ENCODE measurements at regions not wholly inside any gene's neighbourhood (a gene's known extent, or its start where the extent isn't known, plus 50 kb on each side); places are given as distances from the start of the nearest gene placed in this dataset.
"Not testable (repeated sequence)": the region's sequence is repeated elsewhere in the genome, so short reads cannot be mapped to it uniquely, and the experiment has no call there.

DNA sequence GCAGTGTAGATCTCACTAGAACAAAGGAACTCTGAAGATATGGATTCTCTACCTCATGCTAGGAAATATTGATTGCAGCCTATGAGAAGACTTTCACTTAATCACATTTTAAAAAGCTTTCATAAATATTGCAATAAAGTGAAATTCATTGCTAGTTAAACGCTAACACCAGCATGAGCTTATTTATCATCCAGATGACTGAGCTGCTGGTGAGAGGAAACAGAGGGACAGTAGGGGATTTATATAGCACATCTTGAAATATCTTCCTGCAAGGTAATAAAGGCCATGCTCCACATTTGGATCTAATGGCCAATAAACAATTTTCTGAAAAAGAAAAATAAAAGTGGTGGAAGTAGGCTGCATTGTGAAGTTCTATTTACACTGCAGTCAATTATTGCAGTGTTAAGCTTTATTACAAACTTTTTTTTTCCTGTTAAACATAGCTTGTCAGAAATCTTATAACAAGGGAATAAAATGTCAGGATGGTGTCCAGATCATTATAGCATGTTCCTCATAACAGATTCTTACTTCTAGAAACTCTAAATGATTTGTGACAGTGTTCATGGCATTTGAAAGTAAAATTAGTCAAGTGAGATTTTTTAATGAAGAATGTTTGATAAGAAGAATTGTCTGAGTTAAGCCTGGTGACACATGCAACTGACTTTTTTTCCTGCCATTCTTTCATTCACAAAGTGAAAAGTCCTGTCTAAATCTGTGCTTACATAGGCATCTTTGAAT, 342.6 kb downstream of the DMAC1 start:
- DNase-seq, result no peak

DNA sequence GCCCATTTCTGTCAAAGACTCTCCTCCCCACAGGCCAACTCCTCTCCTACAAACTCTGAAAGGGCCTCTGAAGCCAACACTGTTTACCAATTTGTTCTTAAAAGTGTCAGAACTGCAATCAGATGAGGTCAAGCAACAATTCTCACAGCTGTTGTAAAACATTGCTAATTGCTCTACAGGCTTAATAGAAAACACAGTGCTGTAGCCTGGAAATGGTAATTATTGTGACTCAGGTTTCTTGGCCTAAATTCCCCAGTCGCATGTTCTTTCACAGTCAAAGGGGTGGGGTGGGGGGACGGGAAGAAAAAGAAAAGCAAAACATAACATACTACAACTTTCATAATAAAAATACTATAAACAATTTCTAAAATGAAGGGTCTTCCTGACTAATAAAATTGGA, 343.2 kb downstream of the DMAC1 start:
- no peak for DNase-seq

DNA sequence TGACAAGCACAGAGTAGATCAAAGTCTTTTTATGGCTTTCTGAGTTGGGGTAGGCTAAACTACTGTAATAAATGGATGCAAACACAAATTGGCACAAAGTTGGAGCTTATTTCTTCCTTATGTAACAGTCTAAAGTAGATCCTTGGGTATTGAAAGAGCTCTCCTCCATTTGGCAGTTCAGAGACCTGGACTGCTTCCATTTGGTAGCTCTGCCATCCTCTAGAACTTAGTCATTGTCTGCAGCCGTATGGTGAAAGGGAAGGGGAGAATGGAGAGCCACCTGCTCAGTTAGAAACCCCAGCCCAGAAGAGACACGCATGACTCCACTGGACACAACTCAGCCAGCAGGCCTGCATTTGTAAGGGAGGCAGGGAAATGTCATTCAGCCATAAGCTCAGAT, 345.0 kb downstream of the DMAC1 start:
- DNase-seq, result no peak

DNA sequence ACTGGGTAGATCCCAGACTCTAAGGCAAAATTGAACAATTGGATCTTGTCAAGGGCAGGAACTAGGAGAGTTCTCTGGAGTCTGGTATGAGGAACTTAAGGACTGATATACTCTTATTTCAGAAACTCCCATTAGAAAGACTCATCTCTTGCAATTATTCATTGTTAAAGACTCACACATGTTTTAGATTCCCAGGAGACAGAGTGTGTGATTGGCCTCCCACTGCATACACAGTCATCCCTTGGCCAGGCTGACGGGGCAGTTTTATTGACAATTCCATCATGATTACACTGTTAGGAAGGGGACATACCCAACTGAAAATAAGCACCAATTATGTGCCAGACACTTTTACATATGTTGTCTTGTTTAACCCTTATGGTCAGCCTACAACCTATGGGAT, 347.2 kb downstream of the DMAC1 start:
- DNase-seq, result no peak

DNA sequence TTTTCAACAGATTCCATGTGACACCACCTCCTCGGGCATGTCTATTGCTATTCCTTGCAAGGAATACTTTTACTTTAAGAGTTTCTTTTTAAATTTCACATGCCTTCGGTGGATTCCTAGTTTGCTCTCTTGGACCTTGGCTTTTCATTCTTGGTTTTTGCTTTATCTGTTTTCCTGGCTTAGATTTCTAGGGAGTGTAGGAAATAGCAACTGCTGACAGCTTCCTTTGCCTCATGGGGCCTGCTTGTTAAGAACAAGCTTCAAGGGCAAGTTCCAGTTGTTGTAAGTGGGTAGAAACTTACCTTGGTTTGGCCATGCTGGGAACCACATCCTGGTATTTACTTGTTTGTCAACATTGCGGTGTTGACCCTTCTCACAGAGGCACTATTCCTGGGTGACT, 348.5 kb downstream of the DMAC1 start:
- no peak for DNase-seq

DNA sequence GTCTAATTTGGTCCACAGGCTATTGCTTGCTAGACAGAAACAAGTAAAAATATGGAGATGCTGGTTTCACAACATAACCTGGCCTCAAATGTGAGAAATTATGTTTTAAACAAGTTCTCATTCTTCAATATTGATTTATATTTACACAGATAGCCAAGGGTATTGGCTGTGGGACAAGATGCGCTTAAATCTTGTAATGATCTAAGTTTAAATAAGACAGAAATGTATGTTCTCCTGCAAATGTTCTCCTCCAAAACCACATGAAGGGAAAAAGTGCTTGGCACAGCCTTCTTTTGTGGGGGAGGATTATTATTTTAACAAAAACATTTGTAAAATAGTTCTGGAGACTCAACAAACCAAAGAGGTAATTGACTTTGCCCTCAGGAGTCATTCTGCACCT, 356.0 kb downstream of the DMAC1 start:
- no peak for DNase-seq

DNA sequence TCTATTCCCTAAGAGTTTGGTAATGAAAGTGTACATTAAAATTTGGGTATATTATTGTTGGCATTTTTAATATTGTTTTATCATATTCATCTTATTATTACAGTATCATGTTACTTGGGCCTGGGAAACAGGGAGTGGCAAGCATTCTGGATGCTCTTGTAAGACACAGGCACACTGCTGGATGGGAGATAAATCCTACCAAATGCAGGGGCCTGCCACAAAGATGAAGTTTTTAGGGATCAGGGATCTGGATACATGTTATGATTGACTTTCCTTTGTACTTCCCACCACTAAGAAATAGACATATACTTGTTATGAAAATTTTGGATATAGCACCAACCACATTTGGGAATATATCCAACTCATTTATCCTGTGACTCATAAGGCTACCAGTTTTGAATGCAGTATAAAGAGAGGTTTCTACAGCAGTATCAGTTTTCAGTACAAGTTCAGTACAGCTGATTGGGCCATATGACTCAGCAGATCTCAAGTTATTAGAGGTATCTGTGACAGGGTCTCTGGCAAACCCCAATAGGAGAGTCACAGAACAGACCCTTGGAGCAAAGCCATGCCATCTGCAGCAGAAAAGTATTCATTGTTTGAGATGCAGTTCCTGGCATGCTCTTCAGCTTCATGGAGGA, 360.1 kb downstream of the DMAC1 start:
- no peak for DNase-seq

DNA sequence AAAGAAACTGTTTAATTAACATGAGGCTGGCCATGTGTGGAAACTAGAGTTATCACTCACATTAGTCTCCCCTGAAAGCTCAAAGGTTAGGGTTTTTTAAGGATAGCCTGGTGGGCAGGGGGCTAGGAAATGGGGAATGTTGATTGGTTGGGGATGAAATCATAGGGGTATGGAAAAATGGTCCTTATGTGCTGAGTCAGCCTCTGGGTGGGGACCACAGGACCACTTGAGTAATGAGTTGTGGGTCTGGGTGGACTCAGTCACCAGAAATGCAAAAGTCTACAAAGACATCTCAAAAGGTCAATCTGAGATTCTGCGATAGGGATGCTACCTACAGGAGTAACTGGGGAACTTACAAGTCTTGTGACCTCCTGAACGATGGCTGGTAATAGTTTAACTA, 362.8 kb downstream of the DMAC1 start:
- DNase-seq, result no peak

DNA sequence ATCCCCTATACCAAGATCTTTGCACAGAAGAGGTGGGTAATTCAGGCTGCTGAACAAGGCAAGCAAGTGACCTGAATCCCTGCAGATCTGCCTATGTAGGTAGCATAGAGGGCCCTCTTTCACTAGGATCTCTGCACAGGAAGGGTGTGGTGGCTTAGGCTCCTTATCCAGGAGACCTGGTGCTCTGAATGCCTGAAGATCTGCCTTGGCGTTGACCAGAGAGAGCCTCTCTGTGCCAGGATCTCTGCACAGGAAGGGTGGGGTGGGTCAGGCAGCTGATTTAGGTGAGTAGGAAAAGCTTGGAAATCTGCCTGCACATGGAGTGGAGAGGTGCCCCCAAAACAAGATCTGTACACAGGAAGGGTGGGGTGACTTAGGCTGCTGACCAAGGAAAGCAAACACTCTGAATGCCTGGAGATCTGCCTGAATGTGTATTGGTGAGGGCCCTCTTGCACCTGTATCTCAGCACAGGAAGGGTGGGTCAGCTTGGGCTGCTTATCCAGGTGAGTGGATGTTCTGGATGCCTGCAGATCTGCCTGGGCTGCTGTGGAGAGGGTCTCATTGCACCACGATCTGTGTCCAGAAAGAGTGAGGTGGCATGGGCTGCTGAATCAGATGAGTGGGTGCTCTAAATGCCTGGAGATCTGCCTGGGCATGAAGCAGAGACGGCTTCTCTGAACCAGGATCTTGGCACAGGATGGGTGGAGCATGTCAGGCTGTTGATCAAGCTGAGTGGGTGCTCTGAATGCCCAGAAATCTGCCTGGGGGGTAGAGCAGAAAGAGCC, 365.9 kb downstream of the DMAC1 start:
- DNase-seq, result no peak

DNA sequence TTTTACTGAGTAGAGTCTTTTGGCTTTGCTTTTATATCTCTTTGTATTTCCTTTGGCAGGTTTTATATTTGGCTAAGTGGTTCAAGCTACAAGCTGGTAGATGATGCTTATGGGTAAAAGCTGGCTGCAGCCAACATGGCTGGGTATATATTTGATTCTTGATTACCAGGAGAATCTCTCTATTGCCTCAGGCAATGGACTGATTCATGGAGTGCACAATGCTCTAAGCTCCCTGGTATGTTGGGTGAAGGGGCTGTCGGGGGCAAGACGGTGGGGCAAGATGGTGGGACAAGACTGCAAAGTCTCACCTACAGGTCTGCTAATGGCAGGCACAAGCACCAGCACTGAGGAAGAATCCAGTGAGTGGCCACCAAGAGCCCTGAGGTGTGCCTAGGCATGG, 366.6 kb downstream of the DMAC1 start:
- no peak for DNase-seq

DNA sequence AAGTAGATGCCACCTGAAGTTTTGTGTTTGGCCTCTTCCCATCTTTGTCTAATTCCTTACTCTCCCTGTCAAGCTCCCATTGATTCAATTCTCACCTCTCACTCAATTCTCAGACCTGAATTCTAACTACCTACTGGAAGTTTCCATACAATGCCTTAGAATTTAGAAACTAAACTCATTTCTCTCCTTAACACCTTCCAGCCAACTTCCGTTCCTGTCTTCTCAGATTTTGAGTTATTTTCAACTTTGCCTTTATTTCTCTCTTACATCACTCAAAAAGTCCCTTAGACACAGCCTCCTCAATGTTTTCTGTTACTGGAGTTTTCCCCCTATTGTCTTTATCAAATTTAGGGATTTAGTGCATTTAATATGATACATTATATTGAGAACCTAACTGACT, 382.2 kb downstream of the DMAC1 start:
- DNase-seq, result not testable (repeated sequence)

DNA sequence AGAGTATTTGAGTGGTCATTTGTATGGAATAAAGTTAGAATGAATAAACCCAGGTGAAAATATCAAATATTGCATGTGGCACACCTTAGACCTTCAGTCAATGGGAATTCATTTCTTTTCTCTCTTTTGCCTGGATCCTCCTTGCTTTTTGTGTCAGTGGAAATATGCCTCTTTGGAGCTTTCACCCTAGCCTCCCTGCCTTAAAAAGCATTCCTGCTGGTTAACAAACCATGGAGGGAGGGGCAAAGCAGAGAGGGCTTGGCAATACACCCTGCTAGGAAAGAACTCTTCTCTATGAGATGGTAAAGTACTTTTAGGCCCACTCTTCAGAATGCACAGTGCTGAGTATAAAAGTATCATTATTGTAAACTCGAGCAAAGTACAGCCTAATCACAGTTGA, 383.7 kb downstream of the DMAC1 start:
- no peak for DNase-seq

DNA sequence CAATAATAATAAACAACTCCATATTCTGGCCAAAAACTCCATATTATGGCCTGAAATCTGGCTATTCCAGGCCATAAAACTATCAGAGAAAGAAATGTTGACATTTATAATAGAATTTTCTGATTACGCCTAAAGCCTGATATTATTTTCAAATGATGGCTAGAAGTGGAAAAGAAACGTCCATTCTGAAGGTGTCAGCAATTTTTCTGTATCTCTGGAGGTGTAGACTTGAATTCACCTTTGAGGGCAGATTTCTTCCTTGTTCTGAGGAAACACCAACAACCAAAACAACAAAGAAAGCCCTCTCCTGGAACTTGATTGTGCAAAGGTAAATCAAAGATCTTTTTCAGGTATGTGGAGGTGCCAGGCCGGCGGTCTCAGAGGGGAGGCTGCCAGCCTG, 390.7 kb downstream of the DMAC1 start:
- DNase-seq, result no peak

DNA sequence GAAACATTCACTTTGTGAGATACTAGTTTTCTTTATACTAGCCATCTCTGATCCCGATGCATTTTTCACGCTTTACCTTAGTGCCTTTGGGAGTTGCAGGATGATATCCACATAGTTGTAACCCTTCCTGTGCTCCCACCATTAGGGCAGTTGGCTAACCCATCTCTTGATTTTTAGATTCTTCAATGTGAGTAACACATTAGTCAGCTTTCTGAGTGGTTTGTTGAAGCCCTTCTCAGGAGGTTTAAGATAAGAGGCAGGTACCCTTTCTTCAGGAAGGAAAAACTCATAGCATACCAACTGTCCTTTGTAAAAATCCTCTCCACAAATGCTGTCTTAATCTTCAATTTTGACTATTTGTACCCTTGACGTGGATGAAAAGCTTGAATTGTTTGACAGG, 392.3 kb downstream of the DMAC1 start:
- DNase-seq, result no peak

DNA sequence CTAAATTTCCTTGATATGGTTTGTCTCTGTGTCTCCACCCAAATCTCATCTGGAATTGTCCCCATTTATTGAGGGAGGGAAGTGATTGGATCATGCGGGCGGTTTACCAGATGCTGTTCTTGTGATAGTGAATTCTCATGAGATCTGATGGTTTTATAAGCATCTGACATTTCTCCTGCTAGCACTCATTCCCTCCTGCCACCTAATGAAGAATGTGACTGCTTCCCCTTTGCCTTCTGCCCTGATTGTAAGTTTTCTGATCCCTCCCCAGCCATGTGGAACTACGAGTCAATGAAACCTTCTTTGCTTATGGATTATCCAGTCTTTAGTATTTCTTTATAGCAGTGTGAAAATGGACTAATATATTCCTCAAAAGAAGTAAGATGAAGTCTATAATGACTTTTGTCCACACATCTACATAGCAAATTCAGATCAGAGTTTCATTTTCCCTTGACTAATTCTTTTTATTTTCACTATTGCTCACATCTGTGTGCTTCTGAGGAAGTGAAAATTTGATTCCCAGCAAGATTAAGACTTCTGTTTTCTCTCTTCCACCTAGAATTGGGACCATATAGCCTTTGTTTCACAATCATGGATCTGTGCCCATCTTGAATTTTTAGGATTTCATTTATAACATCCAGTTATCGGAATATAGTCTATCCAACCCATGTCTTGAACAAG, 393.5 kb downstream of the DMAC1 start:
- peak; percentile 67 for DNase-seq

DNA sequence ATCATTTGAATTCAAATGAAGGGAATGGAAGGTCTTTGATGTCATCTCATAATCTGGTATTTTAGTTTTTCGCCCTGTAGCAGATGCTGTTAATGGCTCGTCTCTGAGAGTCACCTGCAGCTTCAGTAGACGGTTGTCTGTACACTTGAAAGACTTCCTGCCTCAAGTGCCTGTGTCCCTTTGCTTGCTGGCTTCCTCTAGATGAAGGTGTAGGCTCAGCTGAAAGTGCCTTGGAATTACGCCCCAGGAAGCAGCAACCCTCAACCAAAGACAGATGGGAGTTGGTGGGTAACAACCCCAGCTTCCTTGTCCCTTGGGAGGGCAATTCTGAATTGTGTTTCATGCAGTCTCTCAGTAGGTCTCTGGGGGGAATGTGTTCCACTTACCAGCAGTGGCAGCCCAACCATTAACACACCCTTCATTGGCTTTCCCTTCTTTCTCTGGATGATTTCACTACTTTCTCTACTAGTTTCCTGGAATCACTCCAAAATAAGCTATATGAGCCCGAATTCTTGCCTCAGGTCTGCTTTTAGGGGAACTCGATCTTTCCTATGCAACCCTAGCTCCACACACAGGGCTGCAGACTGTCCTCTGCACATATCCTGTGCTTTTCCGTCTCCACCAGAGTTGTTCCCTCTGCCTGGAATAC, 395.6 kb downstream of the DMAC1 start:
- DNase-seq, result no peak

DNA sequence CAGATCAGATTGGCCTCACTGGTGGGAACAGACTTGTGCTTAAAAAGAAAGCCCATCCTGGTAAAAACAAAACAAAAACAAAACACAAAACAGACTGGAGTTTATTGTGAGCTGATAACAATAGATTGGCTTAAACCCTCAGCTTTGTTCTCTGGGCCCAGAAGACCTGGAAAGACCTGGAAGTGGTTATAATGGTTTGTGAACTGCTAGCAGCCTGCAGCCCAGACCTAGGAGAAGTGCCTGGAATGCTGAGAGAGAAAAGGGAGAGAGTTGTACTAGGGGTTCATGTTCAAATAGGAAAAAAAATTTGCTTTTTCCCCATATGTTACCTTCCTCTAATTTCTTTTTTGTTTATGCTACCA, 396.6 kb downstream of the DMAC1 start:
- DNase-seq, result no peak

DNA sequence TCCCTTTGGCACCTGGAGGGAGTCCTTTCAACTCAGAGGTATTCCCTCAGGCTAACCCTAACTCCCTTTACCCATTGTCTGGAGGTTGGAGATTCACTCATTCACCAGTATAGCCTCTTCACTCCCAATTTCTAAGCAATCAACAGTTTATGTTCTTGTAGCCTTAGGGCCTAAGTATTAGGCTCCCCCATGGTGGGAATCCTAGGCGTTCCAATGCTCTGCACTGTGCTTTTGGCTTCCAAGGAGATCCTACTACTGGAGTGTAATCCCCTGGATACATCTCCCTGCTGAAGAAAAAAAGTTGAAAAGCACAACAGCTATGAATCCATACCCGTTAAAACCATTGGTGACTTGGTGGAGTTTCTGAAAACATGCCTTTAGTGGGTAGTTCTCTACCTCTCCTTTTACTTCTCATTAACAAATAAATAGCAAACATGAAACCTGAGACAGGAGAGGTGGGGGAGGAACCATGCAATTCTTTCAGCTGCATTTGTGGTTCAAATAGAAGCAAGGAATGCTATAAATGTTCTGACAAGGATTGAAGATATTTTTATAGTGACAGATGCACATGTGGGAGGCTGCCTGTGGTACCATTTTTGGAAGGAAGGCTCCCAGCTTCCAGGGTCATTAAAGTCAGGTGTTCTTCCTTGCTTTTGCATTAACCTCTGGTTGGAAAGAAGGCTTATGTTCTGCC, 397.1 kb downstream of the DMAC1 start:
- DNase-seq, result no peak

DNA sequence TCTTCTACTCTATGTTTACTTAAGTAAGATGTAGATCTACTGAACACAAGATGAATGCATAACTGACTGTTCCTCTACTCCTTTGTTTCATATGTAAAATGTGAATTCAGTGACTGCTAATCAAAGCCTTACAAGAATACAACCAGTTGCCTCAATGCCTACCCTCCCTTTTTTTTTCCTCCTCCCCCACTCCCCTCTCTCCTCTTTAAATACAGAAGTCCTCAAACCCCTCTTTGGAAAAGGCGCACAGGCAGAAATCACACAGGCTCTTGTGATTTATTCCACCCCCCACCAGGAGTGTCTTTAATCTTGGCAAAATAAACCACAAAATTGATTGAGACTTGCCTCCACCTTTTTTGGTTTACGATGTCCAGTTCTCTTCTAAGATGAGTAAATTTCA, 398.5 kb downstream of the DMAC1 start:
- no peak for DNase-seq

DNA sequence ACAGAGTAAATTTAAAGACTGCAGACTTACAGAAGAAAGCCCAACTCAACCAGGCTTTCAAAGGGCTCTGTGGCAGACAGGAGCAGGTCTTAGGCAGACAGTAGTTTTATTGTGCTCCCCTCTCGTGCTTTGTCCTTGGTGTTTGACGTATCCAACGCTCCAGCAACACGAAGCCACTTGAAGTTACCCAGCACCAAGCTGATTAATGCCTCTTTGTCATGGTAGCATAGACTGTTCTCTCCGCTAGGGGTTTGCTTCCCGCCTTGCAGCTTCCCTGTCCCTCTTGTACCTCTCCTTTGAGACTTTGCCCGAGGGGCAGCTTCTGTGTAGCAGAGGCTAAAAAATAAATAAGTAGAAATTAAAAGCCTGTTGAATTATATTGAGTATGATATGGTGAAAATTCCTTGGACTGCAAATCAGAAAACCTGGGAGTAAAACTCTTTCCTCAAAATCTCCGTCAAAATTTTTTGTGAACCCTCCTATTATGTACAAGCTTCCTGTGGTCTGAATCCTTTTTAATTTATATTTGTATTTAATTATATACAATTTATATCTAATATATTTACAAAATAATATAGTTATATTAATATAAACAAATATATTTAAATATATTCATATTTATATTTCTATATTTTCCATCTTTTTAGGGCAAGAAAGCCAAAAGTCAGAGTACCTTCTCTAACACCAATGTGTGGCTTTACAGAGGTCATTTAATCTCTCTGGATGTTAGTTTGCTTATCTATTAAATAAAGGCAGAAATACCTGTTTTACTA, 405.4 kb downstream of the DMAC1 start:
- no peak for DNase-seq

DNA sequence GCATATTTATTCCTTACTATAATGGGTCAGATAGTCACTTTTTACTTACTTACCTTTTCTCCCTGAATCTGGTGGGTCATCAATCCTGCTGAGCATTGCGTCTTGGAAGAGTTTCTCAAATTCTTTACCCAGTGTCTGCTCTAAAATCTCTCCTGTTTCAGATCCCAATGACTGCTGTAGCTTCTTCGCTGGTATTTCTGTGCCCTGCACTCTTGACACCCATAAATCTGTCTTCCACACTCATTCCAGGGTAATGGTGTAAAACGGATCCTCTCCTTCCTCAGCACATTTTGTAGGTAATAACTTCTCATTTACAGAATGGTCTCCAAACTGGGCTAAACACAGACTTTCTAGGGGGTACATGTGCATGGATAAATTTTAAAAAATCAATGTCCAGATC, 407.4 kb downstream of the DMAC1 start:
- DNase-seq, result no peak

DNA sequence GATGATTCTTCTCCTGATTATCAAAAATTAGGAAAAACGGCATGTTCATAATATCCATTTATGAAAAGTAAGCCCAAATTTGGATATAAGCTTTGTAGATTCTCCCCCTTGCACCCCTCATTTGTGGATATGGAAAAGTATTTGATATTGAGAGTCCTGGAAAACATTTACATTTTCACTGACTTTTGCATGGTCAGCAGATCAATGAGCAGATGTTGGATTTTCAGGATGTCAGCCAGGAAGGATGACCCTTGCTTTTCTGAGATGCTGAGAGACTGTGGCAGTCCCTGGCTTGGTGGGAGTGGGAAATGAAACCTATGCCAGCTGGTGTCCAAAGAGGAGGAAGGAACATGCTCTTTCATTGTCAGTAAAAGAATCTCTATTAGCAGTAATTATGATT, 410.8 kb downstream of the DMAC1 start:
- no peak for DNase-seq

Measured in MV-4-11 (cell line).